ENCODE measurements at regions not wholly inside any gene's neighbourhood (a gene's known extent, or its start where the extent isn't known, plus 50 kb on each side); places are given as distances from the start of the nearest gene placed in this dataset.

DNA sequence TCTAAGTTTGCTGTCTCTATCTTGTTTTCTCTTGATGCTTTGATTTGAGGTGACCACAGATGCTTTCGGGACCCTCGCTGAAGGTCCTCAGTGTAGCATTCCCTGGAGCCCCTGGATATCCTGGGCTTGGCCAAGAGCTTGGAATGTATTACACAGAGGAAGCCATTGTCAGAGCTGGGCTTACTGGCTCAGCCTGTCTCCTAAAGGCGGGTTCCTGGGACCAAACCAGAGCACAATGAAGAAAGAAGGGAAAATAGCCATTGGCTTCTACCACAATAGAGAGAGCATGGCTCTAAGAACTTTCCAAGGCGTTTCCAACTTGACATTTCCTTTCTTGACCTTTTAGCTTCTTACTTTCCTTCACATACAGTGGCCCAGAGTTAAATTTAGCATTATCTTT, 229.3 kb downstream of the HS3ST3A1 start:
- H3K27me3 ChIP-seq (ENCODE audit: insufficient read depth), result no peaks in the 10 kb centered on the region
- H3K36me3 ChIP-seq (ENCODE audit: insufficient read depth), result no peaks in the 10 kb centered on the region
- no peak overlapping the region for H3K27ac ChIP-seq (ENCODE audit: low read depth)
- no peaks in the 10 kb centered on the region for H3K4me1 ChIP-seq (ENCODE audit: insufficient read depth)
- no peaks in the 10 kb centered on the region for H3K4me1 Mint-ChIP-seq
- H2AFZ ChIP-seq, result no peak overlapping the region; the same call in 1 of the 2 replicates
- no peaks in the 10 kb centered on the region for H3K79me2 ChIP-seq (replicated peaks; ENCODE audit: insufficient read depth)
- no peaks in the 10 kb centered on the region; the same call in 2 of the 3 replicates for H3K9me3 Mint-ChIP-seq
- ATAC-seq (no peak), DNase-seq (ENCODE audit: low spot score) (no peak)
- no peaks in the 10 kb centered on the region for H3F3A ChIP-seq (replicated peaks; ENCODE audit: low read depth)
- no peaks in the 10 kb centered on the region for H4K20me1 ChIP-seq (replicated peaks; ENCODE audit: insufficient read depth)
- peaks cover 16% of the 10 kb centered on the region; the same call in 1 of the 2 replicates for H3K9me2 ChIP-seq (ENCODE audit: insufficient read depth)
- H3K36me3 Mint-ChIP-seq (ENCODE audit: low read depth), result no peaks in the 10 kb centered on the region
- H3K27me3 Mint-ChIP-seq (ENCODE audit: insufficient read depth, low read depth, poor library complexity), result peaks cover 2% of the 10 kb centered on the region
- TF ChIP-seq JUNB (IDR thresholded peaks at IDR 0.05; ENCODE audit: unreplicated experiment) (no peak), STAT1 (IDR thresholded peaks at IDR 0.05; ENCODE audit: unreplicated experiment) (no peak), EZH2 (IDR thresholded peaks at IDR 0.05; ENCODE audit: low read depth, unreplicated experiment) (no peak)
- TF ChIP-seq, protein P1, sequence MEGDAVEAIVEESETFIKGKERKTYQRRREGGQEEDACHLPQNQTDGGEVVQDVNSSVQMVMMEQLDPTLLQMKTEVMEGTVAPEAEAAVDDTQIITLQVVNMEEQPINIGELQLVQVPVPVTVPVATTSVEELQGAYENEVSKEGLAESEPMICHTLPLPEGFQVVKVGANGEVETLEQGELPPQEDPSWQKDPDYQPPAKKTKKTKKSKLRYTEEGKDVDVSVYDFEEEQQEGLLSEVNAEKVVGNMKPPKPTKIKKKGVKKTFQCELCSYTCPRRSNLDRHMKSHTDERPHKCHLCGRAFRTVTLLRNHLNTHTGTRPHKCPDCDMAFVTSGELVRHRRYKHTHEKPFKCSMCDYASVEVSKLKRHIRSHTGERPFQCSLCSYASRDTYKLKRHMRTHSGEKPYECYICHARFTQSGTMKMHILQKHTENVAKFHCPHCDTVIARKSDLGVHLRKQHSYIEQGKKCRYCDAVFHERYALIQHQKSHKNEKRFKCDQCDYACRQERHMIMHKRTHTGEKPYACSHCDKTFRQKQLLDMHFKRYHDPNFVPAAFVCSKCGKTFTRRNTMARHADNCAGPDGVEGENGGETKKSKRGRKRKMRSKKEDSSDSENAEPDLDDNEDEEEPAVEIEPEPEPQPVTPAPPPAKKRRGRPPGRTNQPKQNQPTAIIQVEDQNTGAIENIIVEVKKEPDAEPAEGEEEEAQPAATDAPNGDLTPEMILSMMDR (conservative IDR thresholded peaks at IDR 0.05; ENCODE audit: low read depth in 2 of 2), result no peak
- no peak overlapping the region for H3K4me2 ChIP-seq
- no peak overlapping the region for H3K4me3 ChIP-seq
- no peak overlapping the region for H3K4me3 Mint-ChIP-seq
- no peak overlapping the region for H3K27ac Mint-ChIP-seq

DNA sequence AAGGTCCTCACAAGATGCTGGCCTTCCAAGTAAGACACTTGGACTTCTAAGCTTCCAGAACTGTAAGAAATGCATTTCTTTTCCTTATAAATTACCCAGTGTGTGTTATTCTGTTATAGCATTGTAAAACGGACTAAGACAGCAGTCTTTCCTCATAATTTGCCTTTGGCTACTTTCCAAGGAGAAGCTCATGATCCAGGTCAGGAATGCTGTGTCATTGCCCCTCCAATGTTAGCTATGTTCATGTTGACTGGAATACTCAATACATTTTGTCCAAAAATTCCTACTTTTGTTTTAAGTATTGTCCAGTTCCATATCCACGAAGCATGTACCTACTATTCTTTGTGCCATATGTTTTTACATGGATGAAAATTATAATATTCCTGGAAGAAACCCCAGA, 234.6 kb downstream of the HS3ST3A1 start:
- no peak overlapping the region for H3K4me3 Mint-ChIP-seq
- Histone ChIP-seq H3K4me2 (no peak overlapping the region), H3K4me3 (no peak overlapping the region), H3K79me2 (replicated peaks; ENCODE audit: insufficient read depth) (no peaks in the 10 kb centered on the region), H3K27me3 (ENCODE audit: insufficient read depth) (peaks cover 33% of the 10 kb centered on the region), H3K9me2 (ENCODE audit: insufficient read depth) (peaks cover 3% of the 10 kb centered on the region; the same call in 1 of the 2 replicates), H3F3A (replicated peaks; ENCODE audit: low read depth) (no peaks in the 10 kb centered on the region), H3K36me3 (ENCODE audit: insufficient read depth) (no peaks in the 10 kb centered on the region), H2AFZ (no peak overlapping the region), H3K4me1 (ENCODE audit: insufficient read depth) (no peaks in the 10 kb centered on the region), H4K20me1 (replicated peaks; ENCODE audit: insufficient read depth) (no peaks in the 10 kb centered on the region), H3K27ac (ENCODE audit: low read depth) (no peak overlapping the region)
- H3K4me1 Mint-ChIP-seq, result no peaks in the 10 kb centered on the region
- no peak overlapping the region for H3K27ac Mint-ChIP-seq
- no peaks in the 10 kb centered on the region for H3K36me3 Mint-ChIP-seq (ENCODE audit: low read depth)
- DNase-seq (ENCODE audit: low spot score), result no peak
- H3K27me3 Mint-ChIP-seq (ENCODE audit: insufficient read depth, low read depth, poor library complexity), result peaks cover 6% of the 10 kb centered on the region
- no peak for ATAC-seq
- H3K9me3 Mint-ChIP-seq, result no peaks in the 10 kb centered on the region
- TF ChIP-seq JUNB (IDR thresholded peaks at IDR 0.05; ENCODE audit: unreplicated experiment) (no peak), NANOG (IDR thresholded peaks at IDR 0.05; ENCODE audit: borderline replicate concordance) (no peak), CREB1 (CRISPR knock-in tag; IDR thresholded peaks at IDR 0.05; ENCODE audit: low read depth) (no peak), EZH2phosphoT487 (IDR thresholded peaks at IDR 0.05; ENCODE audit: unreplicated experiment) (no peak), STAT1 (IDR thresholded peaks at IDR 0.05; ENCODE audit: unreplicated experiment) (no peak), EZH2 (IDR thresholded peaks at IDR 0.05; ENCODE audit: low read depth, unreplicated experiment) (no peak), POLR2AphosphoS5 (IDR thresholded peaks at IDR 0.05; ENCODE audit: low read depth) (no peak), ZNF114 (CRISPR knock-in tag; IDR thresholded peaks at IDR 0.05) (no peak), ZNF331 (CRISPR knock-in tag; IDR thresholded peaks at IDR 0.05; ENCODE audit: low read depth) (no peak)
- TF ChIP-seq, protein P2, sequence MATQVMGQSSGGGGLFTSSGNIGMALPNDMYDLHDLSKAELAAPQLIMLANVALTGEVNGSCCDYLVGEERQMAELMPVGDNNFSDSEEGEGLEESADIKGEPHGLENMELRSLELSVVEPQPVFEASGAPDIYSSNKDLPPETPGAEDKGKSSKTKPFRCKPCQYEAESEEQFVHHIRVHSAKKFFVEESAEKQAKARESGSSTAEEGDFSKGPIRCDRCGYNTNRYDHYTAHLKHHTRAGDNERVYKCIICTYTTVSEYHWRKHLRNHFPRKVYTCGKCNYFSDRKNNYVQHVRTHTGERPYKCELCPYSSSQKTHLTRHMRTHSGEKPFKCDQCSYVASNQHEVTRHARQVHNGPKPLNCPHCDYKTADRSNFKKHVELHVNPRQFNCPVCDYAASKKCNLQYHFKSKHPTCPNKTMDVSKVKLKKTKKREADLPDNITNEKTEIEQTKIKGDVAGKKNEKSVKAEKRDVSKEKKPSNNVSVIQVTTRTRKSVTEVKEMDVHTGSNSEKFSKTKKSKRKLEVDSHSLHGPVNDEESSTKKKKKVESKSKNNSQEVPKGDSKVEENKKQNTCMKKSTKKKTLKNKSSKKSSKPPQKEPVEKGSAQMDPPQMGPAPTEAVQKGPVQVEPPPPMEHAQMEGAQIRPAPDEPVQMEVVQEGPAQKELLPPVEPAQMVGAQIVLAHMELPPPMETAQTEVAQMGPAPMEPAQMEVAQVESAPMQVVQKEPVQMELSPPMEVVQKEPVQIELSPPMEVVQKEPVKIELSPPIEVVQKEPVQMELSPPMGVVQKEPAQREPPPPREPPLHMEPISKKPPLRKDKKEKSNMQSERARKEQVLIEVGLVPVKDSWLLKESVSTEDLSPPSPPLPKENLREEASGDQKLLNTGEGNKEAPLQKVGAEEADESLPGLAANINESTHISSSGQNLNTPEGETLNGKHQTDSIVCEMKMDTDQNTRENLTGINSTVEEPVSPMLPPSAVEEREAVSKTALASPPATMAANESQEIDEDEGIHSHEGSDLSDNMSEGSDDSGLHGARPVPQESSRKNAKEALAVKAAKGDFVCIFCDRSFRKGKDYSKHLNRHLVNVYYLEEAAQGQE (IDR thresholded peaks at IDR 0.05; ENCODE audit: unreplicated experiment), result no peak
- TF ChIP-seq, protein P3, sequence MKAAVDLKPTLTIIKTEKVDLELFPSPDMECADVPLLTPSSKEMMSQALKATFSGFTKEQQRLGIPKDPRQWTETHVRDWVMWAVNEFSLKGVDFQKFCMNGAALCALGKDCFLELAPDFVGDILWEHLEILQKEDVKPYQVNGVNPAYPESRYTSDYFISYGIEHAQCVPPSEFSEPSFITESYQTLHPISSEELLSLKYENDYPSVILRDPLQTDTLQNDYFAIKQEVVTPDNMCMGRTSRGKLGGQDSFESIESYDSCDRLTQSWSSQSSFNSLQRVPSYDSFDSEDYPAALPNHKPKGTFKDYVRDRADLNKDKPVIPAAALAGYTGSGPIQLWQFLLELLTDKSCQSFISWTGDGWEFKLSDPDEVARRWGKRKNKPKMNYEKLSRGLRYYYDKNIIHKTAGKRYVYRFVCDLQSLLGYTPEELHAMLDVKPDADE (IDR thresholded peaks at IDR 0.05), result no peak
- TF ChIP-seq, protein P1 (conservative IDR thresholded peaks at IDR 0.05; ENCODE audit: low read depth in 2 of 2), result no peak
